ENCODE measurements at regions not wholly inside any gene's neighbourhood (a gene's known extent, or its start where the extent isn't known, plus 50 kb on each side); places are given as distances from the start of the nearest gene placed in this dataset.

DNA sequence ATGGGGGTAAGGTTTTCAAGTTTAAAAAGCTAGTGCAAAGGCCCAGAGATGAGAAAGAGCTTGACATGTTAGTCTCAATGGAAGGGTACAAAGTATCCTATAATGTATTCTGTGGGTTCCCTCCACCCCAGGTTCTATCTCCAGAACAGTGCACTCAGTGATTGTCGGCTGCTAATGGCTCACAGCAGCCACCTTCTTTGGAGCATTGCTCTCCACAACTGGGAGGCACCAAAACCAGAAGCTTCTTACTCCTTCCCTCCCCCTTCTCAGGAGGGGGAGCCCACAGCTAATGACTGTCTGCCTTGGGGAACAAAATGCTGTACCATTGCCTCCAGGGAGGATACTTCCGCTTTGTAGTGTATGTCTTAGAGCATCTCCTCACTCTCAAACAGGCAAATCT lies 439.4 kb upstream of the RBMS3 start:
- Histone ChIP-seq H3K4me1 (no peaks in the 10 kb centered on the region), H3K9me3 (no peaks in the 10 kb centered on the region), H3K4me3 (no peak overlapping the region), H3K36me3 (no peaks in the 10 kb centered on the region), H3K27ac (no peak overlapping the region), H3K27me3 (no peaks in the 10 kb centered on the region)
- ATAC-seq (ENCODE audit: low FRiP score in 2 of 2) (no peak), DNase-seq (no peak)
- 68 to 75% methylated on average over 2 of the region's 2 CpGs for WGBS, 2 donors
- TF ChIP-seq POLR2AphosphoS5 (IDR thresholded peaks at IDR 0.05) (no peak), POLR2A (IDR thresholded peaks at IDR 0.05) (no peak), EP300 (IDR thresholded peaks at IDR 0.05) (no peak)
- TF ChIP-seq, protein P1, sequence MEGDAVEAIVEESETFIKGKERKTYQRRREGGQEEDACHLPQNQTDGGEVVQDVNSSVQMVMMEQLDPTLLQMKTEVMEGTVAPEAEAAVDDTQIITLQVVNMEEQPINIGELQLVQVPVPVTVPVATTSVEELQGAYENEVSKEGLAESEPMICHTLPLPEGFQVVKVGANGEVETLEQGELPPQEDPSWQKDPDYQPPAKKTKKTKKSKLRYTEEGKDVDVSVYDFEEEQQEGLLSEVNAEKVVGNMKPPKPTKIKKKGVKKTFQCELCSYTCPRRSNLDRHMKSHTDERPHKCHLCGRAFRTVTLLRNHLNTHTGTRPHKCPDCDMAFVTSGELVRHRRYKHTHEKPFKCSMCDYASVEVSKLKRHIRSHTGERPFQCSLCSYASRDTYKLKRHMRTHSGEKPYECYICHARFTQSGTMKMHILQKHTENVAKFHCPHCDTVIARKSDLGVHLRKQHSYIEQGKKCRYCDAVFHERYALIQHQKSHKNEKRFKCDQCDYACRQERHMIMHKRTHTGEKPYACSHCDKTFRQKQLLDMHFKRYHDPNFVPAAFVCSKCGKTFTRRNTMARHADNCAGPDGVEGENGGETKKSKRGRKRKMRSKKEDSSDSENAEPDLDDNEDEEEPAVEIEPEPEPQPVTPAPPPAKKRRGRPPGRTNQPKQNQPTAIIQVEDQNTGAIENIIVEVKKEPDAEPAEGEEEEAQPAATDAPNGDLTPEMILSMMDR (IDR thresholded peaks at IDR 0.05) = no peak

GRCh38 chr3:28844298-28845005 lies 436.4 kb upstream of the RBMS3 start:
- H3K27me3 ChIP-seq = no peaks in the 10 kb centered on the region
- H3K36me3 ChIP-seq = no peaks in the 10 kb centered on the region
- H3K4me3 ChIP-seq = no peak overlapping the region
- H3K27ac ChIP-seq = no peak overlapping the region
- no peaks in the 10 kb centered on the region for H3K4me1 ChIP-seq
- no peaks in the 10 kb centered on the region for H3K9me3 ChIP-seq
- ATAC-seq (ENCODE audit: low FRiP score in 2 of 2) = no peak
- TF ChIP-seq, protein P1 (IDR thresholded peaks at IDR 0.05) = no peak
- 90 to 94% methylated on average over 12 of the region's 12 CpGs for WGBS, 2 donors
- DNase-seq = no peak

DNA sequence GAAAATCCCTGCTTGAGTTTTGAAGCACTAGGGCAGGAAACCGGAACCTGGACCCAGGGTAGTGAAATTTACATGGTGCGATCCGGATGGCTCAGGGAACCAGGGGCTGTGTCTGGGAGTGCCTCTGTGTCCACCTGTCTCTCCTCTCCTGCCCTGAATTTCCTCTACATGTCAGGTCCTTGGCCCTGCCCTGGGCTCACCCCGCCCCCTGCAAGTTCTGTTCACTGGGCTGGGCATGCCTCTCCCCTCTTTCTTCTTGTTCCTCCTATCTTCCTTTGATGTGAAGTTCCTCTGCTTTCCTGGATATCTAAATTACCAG lies 435.9 kb upstream of the RBMS3 start:
- Histone ChIP-seq H3K9me3 (no peaks in the 10 kb centered on the region), H3K4me1 (no peaks in the 10 kb centered on the region), H3K27ac (no peak overlapping the region), H3K27me3 (no peaks in the 10 kb centered on the region), H3K36me3 (no peaks in the 10 kb centered on the region), H3K4me3 (no peak overlapping the region)
- ATAC-seq (ENCODE audit: low FRiP score in 2 of 2) = no peak
- 86 to 95% methylated on average over 2 to 4 of the region's 4 CpGs for WGBS, 2 donors
- DNase-seq = no peak
- TF ChIP-seq, protein P1 (IDR thresholded peaks at IDR 0.05) = no peak
- TF ChIP-seq POLR2AphosphoS5 (IDR thresholded peaks at IDR 0.05) (no peak), POLR2A (IDR thresholded peaks at IDR 0.05) (no peak)

DNA sequence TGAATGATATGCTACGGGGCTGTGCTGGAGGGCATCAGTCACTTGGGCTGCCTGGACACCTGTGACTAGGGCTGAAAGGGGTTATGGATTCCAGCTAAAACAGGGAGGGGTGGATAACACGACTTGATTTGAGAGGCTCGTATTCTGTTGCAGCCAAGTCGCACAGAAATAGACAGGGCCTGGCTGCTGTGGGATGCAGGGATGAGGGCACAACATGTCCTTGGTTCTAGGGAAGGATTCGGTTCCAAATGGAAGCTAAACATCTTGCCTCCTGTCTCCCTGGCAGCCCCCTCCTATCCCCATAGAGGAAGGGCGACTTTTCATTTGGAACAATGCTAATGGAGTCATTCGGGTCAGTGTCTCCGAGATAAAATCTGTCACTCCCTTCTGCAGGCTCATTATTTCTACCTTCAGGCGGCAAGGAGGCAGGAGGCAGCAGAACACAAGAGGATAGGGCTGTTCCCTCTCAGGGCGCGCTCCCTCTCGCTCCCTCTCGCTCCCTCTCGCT lies 433.8 kb upstream of the RBMS3 start:
- TF ChIP-seq, protein P1 (IDR thresholded peaks at IDR 0.05) = no peak
- no peak for TF ChIP-seq POLR2AphosphoS5 (IDR thresholded peaks at IDR 0.05)
- TF ChIP-seq EP300 (IDR thresholded peaks at IDR 0.05) = no peak
- no peak for TF ChIP-seq POLR2A (IDR thresholded peaks at IDR 0.05)
- ATAC-seq (ENCODE audit: low FRiP score in 2 of 2) (no peak), DNase-seq (no peak)
- Histone ChIP-seq H3K4me1 (no peaks in the 10 kb centered on the region), H3K27ac (no peak overlapping the region), H3K36me3 (no peaks in the 10 kb centered on the region), H3K4me3 (no peak overlapping the region), H3K9me3 (no peaks in the 10 kb centered on the region), H3K27me3 (no peaks in the 10 kb centered on the region)
- 80 to 81% methylated on average over 14 of the region's 14 CpGs for WGBS, 2 donors

- 58 to 60% methylated on average over 4 of the region's 4 CpGs for WGBS, 2 donors
- Histone ChIP-seq H3K4me1 (no peaks in the 10 kb centered on the region), H3K9me3 (no peaks in the 10 kb centered on the region), H3K27me3 (no peaks in the 10 kb centered on the region), H3K4me3 (no peak overlapping the region), H3K36me3 (no peaks in the 10 kb centered on the region), H3K27ac (no peak overlapping the region)
- TF ChIP-seq EP300 (IDR thresholded peaks at IDR 0.05) (no peak), POLR2AphosphoS5 (IDR thresholded peaks at IDR 0.05) (no peak), POLR2A (IDR thresholded peaks at IDR 0.05) (no peak)
- TF ChIP-seq, protein P1 (IDR thresholded peaks at IDR 0.05) = no peak
- ATAC-seq (ENCODE audit: low FRiP score in 2 of 2) (no peak), DNase-seq (no peak)
Measured at GRCh38 chr3:28847736-28848135, 433.1 kb upstream of the RBMS3 start.

Measured in upper lobe of left lung (tissue), 6 donors.